ENCODE measurements at regions not wholly inside any gene's neighbourhood (a gene's known extent, or its start where the extent isn't known, plus 50 kb on each side); places are given as distances from the start of the nearest gene placed in this dataset.

- ATAC-seq: no peak
- CTCF ChIA-PET: no interaction called here
- H3K4me3 ChIP-seq (replicated peaks in 1 of 2; ENCODE audit: low read depth in 1 of 2, low read length in 2 of 2): no peak overlapping the region
Measured at GRCh38 chr10:9657530-9657929, 1360.1 kb upstream of the CELF2 start.

More at GRCh38 chr10:9657530-9657929, 1360.1 kb upstream of the CELF2 start:
- Histone ChIP-seq H3K27ac (ENCODE audit: low read depth, low read length) (no peak overlapping the region), H3K9ac (ENCODE audit: low read length) (no peak overlapping the region), H3K4me1 (ENCODE audit: control insufficient read depth in 1 of 2, insufficient read depth in 2 of 2, low read length in 2 of 2) (no peaks in the 10 kb centered on the region), H3K4me2 (ENCODE audit: low read length) (no peak overlapping the region), H4K20me1 (ENCODE audit: insufficient read depth) (no peaks in the 10 kb centered on the region), H3K9me2 (ENCODE audit: insufficient read depth) (no peaks in the 10 kb centered on the region), H3K36me3 (ENCODE audit: control insufficient read depth in 1 of 2, insufficient read depth in 2 of 2, low read length in 2 of 2) (no peaks in the 10 kb centered on the region), H3K79me2 (ENCODE audit: insufficient read depth, low read length) (no peaks in the 10 kb centered on the region), H2AFZ (ENCODE audit: low read depth, low read length, poor library complexity, severe bottlenecking) (no peak overlapping the region), H3K27me3 (ENCODE audit: insufficient read depth, low read length) (no peaks in the 10 kb centered on the region), H3K9me3 (ENCODE audit: control insufficient read depth in 1 of 2, insufficient read depth in 1 of 2, low read depth in 1 of 2, low read length in 2 of 2) (peaks cover 9 to 18% of the 10 kb centered on the region in 2 experiments; a peak in 2 of 4 replicates)
- RAD21 ChIA-PET (ENCODE audit: low non-redundant PET in 1 of 2, low total read pairs in 2 of 2, uncharacterized antibody in 2 of 2, unreplicated experiment in 2 of 2): no interaction called here
- no TSS peak for BruUV-seq (replicated peaks)
- intact Hi-C loops (cut with micrococcal nuclease): no loop called here
- no peak for TF ChIP-seq SRF (IDR thresholded peaks at IDR 0.05; ENCODE audit: low read depth)
- no peak for TF ChIP-seq CEBPB (IDR thresholded peaks at IDR 0.05; ENCODE audit: low read depth)
- TF ChIP-seq TCF7L2 (IDR thresholded peaks at IDR 0.05; ENCODE audit: borderline replicate concordance, extremely low read depth, insufficient read depth, insufficient read length): no peak
- TF ChIP-seq RAD21 (IDR thresholded peaks at IDR 0.05; ENCODE audit: low read depth): no peak
- no peak for TF ChIP-seq ZFX (IDR thresholded peaks at IDR 0.05)
- TF ChIP-seq EZH2phosphoT487 (IDR thresholded peaks at IDR 0.05; ENCODE audit: borderline replicate concordance): no peak
- no peak for TF ChIP-seq SP1 (IDR thresholded peaks at IDR 0.05; ENCODE audit: low read depth)
- no peak for TF ChIP-seq SIN3A (IDR thresholded peaks at IDR 0.05; ENCODE audit: low read depth)
- TF ChIP-seq, protein P1, sequence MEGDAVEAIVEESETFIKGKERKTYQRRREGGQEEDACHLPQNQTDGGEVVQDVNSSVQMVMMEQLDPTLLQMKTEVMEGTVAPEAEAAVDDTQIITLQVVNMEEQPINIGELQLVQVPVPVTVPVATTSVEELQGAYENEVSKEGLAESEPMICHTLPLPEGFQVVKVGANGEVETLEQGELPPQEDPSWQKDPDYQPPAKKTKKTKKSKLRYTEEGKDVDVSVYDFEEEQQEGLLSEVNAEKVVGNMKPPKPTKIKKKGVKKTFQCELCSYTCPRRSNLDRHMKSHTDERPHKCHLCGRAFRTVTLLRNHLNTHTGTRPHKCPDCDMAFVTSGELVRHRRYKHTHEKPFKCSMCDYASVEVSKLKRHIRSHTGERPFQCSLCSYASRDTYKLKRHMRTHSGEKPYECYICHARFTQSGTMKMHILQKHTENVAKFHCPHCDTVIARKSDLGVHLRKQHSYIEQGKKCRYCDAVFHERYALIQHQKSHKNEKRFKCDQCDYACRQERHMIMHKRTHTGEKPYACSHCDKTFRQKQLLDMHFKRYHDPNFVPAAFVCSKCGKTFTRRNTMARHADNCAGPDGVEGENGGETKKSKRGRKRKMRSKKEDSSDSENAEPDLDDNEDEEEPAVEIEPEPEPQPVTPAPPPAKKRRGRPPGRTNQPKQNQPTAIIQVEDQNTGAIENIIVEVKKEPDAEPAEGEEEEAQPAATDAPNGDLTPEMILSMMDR (IDR thresholded peaks at IDR 0.05 in 2 of 3, conservative IDR thresholded peaks at IDR 0.05 in 1 of 3; ENCODE audit: borderline replicate concordance in 1 of 3, insufficient read depth in 1 of 3, low read depth in 2 of 3, low read length in 2 of 3): no peak
- TF ChIP-seq EZH2 (IDR thresholded peaks at IDR 0.05): no peak
- no peak for TF ChIP-seq FOSL1 (IDR thresholded peaks at IDR 0.05; ENCODE audit: low read depth)
- TF ChIP-seq, protein P2, sequence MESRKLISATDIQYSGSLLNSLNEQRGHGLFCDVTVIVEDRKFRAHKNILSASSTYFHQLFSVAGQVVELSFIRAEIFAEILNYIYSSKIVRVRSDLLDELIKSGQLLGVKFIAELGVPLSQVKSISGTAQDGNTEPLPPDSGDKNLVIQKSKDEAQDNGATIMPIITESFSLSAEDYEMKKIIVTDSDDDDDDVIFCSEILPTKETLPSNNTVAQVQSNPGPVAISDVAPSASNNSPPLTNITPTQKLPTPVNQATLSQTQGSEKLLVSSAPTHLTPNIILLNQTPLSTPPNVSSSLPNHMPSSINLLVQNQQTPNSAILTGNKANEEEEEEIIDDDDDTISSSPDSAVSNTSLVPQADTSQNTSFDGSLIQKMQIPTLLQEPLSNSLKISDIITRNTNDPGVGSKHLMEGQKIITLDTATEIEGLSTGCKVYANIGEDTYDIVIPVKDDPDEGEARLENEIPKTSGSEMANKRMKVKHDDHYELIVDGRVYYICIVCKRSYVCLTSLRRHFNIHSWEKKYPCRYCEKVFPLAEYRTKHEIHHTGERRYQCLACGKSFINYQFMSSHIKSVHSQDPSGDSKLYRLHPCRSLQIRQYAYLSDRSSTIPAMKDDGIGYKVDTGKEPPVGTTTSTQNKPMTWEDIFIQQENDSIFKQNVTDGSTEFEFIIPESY (IDR thresholded peaks at IDR 0.05; ENCODE audit: extremely low read depth, insufficient replicate concordance, low read length): no peak
- no peak for TF ChIP-seq MAX (IDR thresholded peaks at IDR 0.05)
- TF ChIP-seq EGR1 (IDR thresholded peaks at IDR 0.05; ENCODE audit: low read depth): no peak
- TF ChIP-seq REST (IDR thresholded peaks at IDR 0.05; ENCODE audit: low read depth): no peak
- TF ChIP-seq ELF1 (IDR thresholded peaks at IDR 0.05; ENCODE audit: borderline replicate concordance, low read depth): no peak
- DNase-seq (ENCODE audit: low read depth, low spot score): no peak
- POLR2A ChIA-PET: no interaction called here

Measured in HCT116 (cell line).